ENCODE measurements at regions not wholly inside any gene's neighbourhood (a gene's known extent, or its start where the extent isn't known, plus 50 kb on each side); places are given as distances from the start of the nearest gene placed in this dataset.
"Not testable (repeated sequence)": the region's sequence is repeated elsewhere in the genome, so short reads cannot be mapped to it uniquely, and the experiment has no call there.

DNA sequence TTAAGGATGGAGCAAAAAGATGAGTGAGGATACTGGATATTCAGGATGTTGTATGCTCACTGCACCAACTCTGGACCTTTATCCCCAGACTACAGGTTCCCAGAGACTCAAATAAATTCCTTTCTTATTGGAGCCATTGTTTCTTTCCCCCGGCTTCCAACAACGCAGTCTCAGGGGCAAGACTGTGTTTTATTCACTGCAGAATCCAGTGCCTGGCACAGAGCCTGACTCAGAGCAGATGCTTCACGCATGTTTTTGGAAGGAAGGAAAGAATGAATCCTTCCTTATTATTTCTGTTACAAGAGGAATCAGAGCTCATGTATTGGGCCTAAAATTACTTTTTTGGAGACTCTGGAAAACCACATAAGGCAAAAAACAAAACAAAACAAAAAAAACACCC lies 96.0 kb upstream of the VGLL4 start:
- no peak for DNase-seq

GRCh38 chr3:11739123-11739522 lies 95.4 kb upstream of the VGLL4 start:
- no peak for DNase-seq

- DNase-seq = no peak
These were observed 94.0 kb upstream of the VGLL4 start for GRCh38 chr3:11737742-11738141.

GRCh38 chr3:11736136-11736833 lies 92.6 kb upstream of the VGLL4 start:
- no peak for DNase-seq

DNA sequence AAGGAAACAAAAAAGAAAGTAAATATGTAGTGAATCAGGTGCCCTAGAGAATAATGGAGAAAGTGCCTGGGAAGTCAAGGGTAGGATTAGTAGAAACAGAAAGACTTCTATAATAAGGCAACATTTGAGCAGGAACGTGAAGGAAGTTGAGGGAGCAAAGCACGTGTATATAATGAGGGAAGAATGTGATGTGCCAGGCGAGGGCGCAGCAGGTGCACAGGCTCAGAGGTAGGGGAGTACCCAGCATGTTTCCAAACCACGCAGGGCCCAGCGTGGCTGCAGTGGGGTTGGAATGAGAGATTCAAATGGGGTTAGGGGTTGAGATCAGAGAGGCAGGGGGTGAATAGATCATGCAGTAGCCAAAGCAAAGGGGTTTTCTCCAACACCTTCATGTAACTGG lies 91.9 kb upstream of the VGLL4 start:
- DNase-seq = no peak

DNA sequence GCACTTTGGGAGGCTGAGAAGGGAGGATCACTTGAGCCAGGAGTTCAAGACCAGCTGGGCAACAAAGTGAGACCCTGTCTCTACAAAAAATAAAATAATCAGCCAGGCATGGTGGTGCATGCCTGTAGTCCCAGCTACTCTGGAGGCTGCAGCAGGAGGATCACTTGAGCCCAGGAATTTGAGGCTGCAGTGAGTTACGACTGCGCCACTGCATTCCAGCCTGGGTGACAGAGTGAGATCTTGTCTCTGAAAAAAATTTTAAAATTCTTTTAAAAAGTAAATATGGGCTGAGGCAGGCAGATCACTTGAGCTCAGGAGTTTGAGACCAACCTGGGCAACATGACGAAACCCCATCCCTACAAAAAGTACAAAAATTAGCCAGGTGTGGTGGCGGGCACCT lies 91.4 kb upstream of the VGLL4 start:
- DNase-seq = not testable (repeated sequence)

- no peak for DNase-seq
These were observed 90.2 kb upstream of the VGLL4 start for GRCh38 chr3:11733914-11734313.

DNA sequence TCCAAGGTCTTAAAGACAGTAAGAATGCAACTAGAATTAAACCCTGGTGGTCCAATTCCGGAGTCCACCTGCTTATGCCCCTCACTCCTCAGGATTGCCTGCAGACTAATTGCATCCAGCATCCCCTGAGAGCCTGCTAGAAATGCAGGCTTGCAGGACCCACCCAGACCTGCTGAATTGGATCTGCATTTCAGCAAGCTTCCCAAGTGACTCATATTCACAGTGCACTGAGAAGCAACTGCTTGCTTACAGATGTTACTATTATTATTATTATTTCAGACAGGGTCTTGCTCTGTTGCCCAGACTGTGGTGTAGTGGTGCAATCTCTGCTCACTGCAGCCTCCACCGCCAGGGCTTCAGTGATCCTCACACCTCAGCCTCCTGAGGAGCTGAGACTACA lies 83.5 kb upstream of the VGLL4 start:
- no peak for DNase-seq

- no peak for DNase-seq
These were observed 82.4 kb upstream of the VGLL4 start for GRCh38 chr3:11726146-11726545.

DNA sequence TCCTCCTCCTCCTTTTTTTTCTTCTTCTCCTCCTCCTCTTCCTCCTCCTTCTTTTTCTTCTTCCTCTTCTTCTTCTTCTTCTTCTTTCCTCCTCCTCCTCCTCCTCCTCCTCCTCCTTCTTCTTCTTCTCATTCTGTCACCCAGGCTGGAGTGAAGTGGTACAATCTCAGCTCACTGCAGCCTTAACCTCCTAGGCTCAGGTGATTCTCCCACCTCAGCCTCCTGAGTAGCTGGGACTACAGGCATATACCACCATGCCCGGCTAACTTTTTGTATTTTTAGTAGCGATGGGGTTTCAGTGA lies 81.6 kb upstream of the VGLL4 start:
- DNase-seq = not testable (repeated sequence)

GRCh38 chr3:11724615-11725339 lies 81.1 kb upstream of the VGLL4 start:
- DNase-seq = no peak

DNA sequence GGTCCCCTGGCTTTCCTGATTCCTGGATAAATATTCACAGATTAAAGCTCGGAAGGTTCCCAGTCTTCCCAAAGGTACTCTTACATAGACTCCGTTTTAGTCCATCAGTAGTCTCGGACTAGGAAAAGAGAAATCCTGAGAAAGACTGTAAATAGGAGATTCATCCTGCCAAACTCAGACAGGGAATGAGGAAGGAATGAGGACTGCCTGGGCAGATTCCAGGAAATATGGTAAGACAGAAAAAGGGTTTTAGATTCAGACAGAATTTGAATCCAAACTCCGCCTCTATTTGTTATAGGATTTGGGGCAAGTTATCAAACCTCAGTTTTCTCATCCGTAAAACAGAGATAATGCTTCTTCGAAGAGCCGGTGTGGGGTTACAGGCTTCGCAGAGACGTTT lies 77.8 kb upstream of the VGLL4 start:
- DNase-seq = no peak

DNA sequence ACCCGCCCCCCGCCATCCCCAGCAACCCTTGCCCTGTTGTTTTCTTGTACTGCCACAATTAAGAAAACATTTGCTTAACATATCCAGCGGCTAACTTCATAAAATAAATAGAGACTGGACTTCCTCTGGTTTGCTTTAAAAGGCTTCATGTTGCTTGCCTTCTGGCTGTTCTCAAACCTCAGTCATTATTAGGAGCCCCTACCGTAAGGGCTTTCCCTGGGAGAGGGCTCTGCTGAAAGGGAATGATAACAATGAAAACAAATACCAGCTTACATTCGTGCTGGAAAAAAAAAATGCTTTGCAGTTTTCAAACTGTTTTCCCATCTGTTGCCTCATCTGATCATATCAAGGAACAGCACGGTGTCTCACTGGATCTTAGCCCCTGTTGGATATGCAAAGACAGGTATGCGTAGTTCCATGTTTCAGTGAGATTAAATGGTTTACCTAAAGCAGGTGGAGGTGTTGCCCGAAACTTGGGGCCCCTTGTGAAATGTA lies 77.2 kb upstream of the VGLL4 start:
- DNase-seq = no peak

DNA sequence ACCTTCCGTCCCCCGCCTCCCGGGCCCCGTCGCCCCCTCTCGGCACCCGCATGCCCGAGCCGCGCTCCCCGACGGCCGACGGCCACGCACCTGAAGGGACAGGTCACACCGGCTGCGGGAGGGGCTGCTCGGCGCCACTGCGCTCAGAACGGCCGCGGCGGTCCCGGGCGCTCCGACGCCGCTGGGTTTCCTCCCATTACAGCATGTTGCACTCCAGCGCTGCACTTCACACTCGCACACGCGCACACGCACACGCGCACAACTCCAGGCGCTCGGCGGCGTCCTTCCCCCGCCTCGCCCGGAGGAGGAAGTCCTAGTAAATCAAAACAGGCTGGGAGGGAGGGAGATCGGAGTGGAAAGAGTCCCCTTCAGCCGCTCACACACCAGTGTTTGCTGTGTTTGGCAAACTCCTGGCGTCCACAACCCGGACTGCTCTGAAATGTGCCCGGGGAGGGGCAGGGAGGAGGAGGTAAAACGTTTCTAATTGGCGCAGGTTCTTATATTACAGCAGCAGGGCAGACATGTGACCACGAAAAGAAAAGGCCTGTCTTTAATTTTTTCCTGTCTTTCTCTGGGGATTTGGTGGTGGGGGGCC lies 76.7 kb upstream of the VGLL4 start:
- DNase-seq = peak; percentile 72

GRCh38 chr3:11719406-11720303 lies 75.9 kb upstream of the VGLL4 start:
- DNase-seq = peak; percentile 81

DNA sequence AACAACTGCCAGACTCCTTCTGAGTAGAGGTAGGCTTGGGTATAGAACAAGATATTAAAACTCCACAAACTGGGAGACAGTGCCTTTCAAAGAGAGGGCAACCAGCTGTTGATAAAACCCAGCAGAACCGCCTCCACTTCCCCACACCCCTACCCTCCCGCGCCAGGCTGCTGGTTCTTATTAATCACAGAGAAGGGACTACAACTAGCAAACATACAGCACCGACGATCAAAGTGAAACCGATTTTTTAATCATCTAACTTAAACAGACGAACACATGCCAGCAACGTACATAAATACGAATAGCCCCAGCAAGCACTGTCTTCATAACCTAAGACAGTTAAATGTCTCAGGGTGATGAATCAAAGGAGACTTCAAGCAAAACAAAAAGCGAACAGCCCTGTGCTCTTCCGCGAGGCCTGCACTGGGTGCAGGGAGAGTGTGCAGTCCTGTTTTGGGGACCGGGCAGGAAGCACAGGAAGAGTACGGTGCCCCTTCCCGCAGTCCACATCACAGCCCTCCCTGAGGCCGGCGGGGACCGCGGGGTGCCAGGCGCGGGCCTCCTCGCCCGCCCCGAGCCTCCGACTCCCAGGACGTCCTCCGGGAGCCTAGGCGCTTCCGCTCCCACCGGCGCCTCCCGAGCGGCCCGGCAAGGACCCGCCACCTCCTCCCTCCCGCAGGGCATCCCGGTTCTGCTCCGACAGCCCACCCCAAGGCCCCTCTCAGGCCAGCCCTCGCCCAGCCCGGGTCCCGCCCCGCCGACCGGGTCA lies 75.1 kb upstream of the VGLL4 start:
- peak; percentile 66 for DNase-seq

DNA sequence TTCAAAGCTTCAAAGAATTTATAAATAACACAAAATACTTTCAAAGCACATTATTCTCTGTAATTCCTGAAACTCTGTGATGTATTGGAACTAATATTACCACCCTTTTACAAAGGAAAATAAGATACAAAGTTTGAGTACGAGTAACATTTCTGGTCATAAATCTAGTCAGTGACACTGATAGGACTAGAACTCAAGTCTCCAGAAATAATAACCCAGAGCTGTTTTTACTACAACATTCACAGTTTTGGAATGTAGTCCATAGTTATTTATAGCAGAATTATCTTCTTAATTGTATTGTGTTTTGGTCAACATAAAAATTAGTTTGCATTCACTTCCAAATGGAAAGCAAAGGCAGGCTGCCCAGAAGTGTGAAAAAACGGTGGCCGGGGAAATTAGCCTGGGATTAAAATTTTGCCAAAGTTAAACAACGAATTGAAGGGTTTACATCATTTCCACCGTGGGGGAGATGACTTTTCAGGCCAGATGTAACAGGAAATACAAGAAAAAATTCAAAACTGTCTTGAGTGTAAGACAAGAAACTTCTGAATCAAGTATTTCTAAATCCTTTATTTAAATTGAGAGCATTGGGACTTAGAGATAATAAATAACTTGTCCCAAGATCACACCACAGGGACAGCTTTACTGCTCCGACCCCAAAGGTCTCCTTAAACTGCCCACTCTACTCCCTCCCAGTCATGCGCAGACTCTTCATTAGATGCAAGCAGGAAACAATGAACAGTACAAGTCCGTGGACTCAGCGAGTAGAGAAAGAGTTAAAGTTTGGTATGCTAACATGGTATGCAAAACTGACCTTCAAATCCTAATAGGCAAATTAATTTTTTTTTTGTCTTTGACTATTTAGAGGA lies 74.3 kb upstream of the VGLL4 start:
- DNase-seq = no peak

DNA sequence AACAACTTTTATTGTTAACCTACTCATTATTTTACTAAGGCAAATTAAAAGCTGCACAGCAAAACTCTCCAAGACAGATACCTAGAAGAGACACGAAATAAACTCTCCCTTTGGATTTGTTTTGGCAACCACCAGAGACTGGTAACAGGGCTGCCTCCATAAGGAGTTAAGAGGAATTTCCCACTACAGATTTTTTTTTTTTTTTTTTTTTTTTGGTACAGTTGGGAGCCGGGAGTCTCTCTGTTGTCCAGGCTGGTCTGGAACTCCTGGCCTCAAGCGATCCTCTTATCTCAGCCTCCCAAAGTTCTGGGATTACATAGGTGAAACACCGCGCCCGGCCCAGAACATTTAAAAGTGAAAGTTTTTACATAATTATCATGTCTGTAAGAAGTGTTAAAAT lies 73.6 kb upstream of the VGLL4 start:
- DNase-seq = no peak

- no peak for DNase-seq
These were observed 73.0 kb upstream of the VGLL4 start for GRCh38 chr3:11716573-11717290.

- DNase-seq = no peak
These were observed 69.5 kb upstream of the VGLL4 start for GRCh38 chr3:11713171-11713570.

- no peak for DNase-seq
These were observed 68.9 kb upstream of the VGLL4 start for GRCh38 chr3:11712646-11713045.

Data from activated CD8-positive, alpha-beta memory T cell treated with anti-CD3 and anti-CD28 coated beads, Interleukin-2, amount 50 U/mL, for 48 hours (primary cell).